Stimulated activated naive CD8-positive, alpha-beta T cell treated with anti-CD3 and anti-CD28 coated beads, Interleukin-15, amount 100 ng/mL, for 72 hours (primary cell): ENCODE measurements at regions not wholly inside any gene's neighbourhood (a gene's known extent, or its start where the extent isn't known, plus 50 kb on each side); places are given as distances from the start of the nearest gene placed in this dataset.

ENCODE experiments used
- ATAC-seq: fragments of 150-1000 bp; cut with Tn5 transposase; 2 replicates; pipeline ENCODE4 v1.10.0; 2021; ENCODE audit warnings: mild to moderate bottlenecking, moderate library complexity
- DNase-seq, 2 donors: peaks; one replicate each; pipeline ENCODE4 v3.0.0; 2021 to 2022
- H3K27ac Mint-ChIP-seq, 2 donors: one replicate each; pipeline ENCODE4 v1.8.0; 2022; ENCODE audit warnings: mild to moderate bottlenecking in 2 of 2, mixed read lengths in 2 of 2, moderate library complexity in 2 of 2
- H3K27me3 Mint-ChIP-seq: one replicate; pipeline ENCODE4 v1.8.0; 2022; ENCODE audit warnings: mixed read lengths
- H3K4me1 Mint-ChIP-seq: one replicate; pipeline ENCODE4 v1.8.0; 2022; ENCODE audit warnings: mild to moderate bottlenecking, mixed read lengths
- H3K4me3 Mint-ChIP-seq, 2 donors: one replicate each; pipeline ENCODE4 v1.8.0; 2022; ENCODE audit warnings: mild to moderate bottlenecking in 2 of 2, mixed read lengths in 2 of 2, moderate library complexity in 1 of 2
- H3K9me3 Mint-ChIP-seq, 2 donors: one replicate each; pipeline ENCODE4 v1.8.0; 2022; ENCODE audit warnings: mixed read lengths in 2 of 2

DNA sequence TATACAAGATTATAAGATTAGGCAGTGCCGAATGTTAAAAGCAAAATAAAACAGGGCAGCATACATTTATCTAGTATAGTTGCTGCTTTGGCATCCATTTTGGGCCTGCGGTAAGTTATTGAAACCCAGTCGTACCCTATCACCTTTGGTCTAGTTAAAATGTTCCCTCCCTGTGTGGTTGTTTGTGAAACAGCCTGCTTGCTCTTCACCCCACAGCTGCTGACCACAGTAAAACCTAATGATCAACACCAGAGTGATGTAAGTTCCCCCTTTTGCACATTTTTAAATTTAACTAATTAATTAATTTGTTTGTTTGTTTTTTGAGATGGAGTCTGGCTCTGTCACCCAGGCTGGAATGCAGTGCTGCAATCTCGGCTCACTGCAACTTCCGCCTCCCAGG is 50.3 kb upstream of the TXNDC5 start:
- DNase-seq: no peak

More for the DNA sequence above, 50.3 kb upstream of the TXNDC5 start:
- ATAC-seq: peak; percentile 62
- Mint-ChIP-seq H3K4me1 (peaks cover 12% of the 10 kb centered on the region), H3K9me3 (peaks cover 0 to 5% of the 10 kb centered on the region in 2 donors), H3K27ac (no peak overlapping the region), H3K27me3 (no peaks in the 10 kb centered on the region), H3K4me3 (no peak overlapping the region)
